Neural progenitor cell (in vitro differentiated cells): ENCODE measurements at regions not wholly inside any gene's neighbourhood (a gene's known extent, or its start where the extent isn't known, plus 50 kb on each side); places are given as distances from the start of the nearest gene placed in this dataset.

ENCODE experiments used
- DNase-seq: peaks from one replicate; pipeline ENCODE4 v3.0.0-alpha.2; 2016; ENCODE audit warnings: low spot score
- H2AFZ ChIP-seq: fragments of 200-600 bp; sonication (generic); replicated peaks from 2 replicates; pipeline ENCODE4 v1.6.1; 2016; ENCODE audit warnings: antibody characterized with exemption
- H3F3A ChIP-seq: fragments of 200-600 bp; sonication (generic); 2 replicates; pipeline ENCODE4 v1.6.1; 2016; ENCODE audit warnings: antibody characterized with exemption, low read depth
- H3K27ac ChIP-seq: fragments of 200-600 bp; sonication (generic); 2 replicates; pipeline ENCODE4 v1.5.1; 2016; ENCODE audit warnings: mild to moderate bottlenecking
- H3K27me3 ChIP-seq: fragments of 200-600 bp; sonication (generic); 2 replicates; pipeline ENCODE4 v1.6.1; 2016; ENCODE audit warnings: mild to moderate bottlenecking, moderate library complexity
- H3K36me3 ChIP-seq: fragments of 200-600 bp; sonication (generic); 2 replicates; pipeline ENCODE4 v1.5.1; 2016
- H3K4me1 ChIP-seq: fragments of 200-600 bp; sonication (generic); 2 replicates; pipeline ENCODE4 v1.6.1; 2016; ENCODE audit warnings: mixed run types
- H3K4me2 ChIP-seq: fragments of 200-600 bp; sonication (generic); 2 replicates; pipeline ENCODE4 v1.6.1; 2016
- H3K4me3 ChIP-seq: fragments of 200-600 bp; sonication (generic); 2 replicates; pipeline ENCODE4 v1.5.1; 2016
- H3K79me2 ChIP-seq: fragments of 200-600 bp; sonication (generic); 2 replicates; pipeline ENCODE4 v1.6.1; 2016; ENCODE audit warnings: low read depth
- H3K9ac ChIP-seq: fragments of 200-600 bp; sonication (generic); 2 replicates; pipeline ENCODE4 v1.6.1; 2016
- H3K9me3 ChIP-seq: fragments of 200-600 bp; sonication (generic); 2 replicates; pipeline ENCODE4 v1.5.1; 2016; ENCODE audit warnings: low read depth
- H4K20me1 ChIP-seq: fragments of 200-600 bp; sonication (generic); 2 replicates; pipeline ENCODE4 v1.6.1; 2016; ENCODE audit warnings: low read depth
- H3K27ac Mint-ChIP-seq: 3 replicates; pipeline ENCODE4 v1.8.0; 2021; ENCODE audit warnings: mixed read lengths
- H3K27me3 Mint-ChIP-seq: 2 replicates; pipeline ENCODE4 v1.8.0; 2022; ENCODE audit warnings: low read depth, mild to moderate bottlenecking, inconsistent platforms, moderate library complexity, mixed read lengths; ENCODE audit not compliant: insufficient read depth
- H3K36me3 Mint-ChIP-seq: 3 replicates; pipeline ENCODE4 v1.8.0; 2021; ENCODE audit warnings: mixed read lengths
- H3K4me1 Mint-ChIP-seq: 3 replicates; pipeline ENCODE4 v1.8.0; 2021; ENCODE audit warnings: mixed read lengths
- H3K4me3 Mint-ChIP-seq: 3 replicates; pipeline ENCODE4 v1.8.0; 2021; ENCODE audit warnings: mild to moderate bottlenecking, moderate library complexity, mixed read lengths
- H3K9me3 Mint-ChIP-seq: 3 replicates; pipeline ENCODE4 v1.8.0; 2020; ENCODE audit warnings: mixed read lengths
- CTCF ChIP-seq: fragments of 200-600 bp; sonication (generic); IDR thresholded peaks from 2 replicates; pipeline ENCODE4 v1.5.1; 2017; ENCODE audit warnings: antibody characterized with exemption, mild to moderate bottlenecking
- EZH2 ChIP-seq: fragments of 200-600 bp; sonication (generic); IDR thresholded peaks from 2 replicates; pipeline ENCODE4 v1.6.1; 2017; ENCODE audit warnings: antibody characterized with exemption, mild to moderate bottlenecking, moderate library complexity
- EZH2phosphoT487 ChIP-seq: fragments of 200-600 bp; sonication (generic); IDR thresholded peaks from 2 replicates; pipeline ENCODE4 v1.6.1; 2017; ENCODE audit warnings: antibody characterized with exemption

- Mint-ChIP-seq H3K27me3 (peaks cover 11% of the 10 kb centered on the region), H3K36me3 (no peaks in the 10 kb centered on the region), H3K4me1 (peaks cover 22% of the 10 kb centered on the region), H3K27ac (peak overlapping the region; percentile 50), H3K4me3 (peak overlapping the region; percentile 63), H3K9me3 (no peaks in the 10 kb centered on the region)
- H4K20me1 ChIP-seq: no peaks in the 10 kb centered on the region
- H3K27me3 ChIP-seq: no peaks in the 10 kb centered on the region
- H3K27ac ChIP-seq: no peak overlapping the region
- peak; percentile 78 for DNase-seq
- H3K4me3 ChIP-seq: peak overlapping the region; percentile 64
- H3K36me3 ChIP-seq: no peaks in the 10 kb centered on the region
- H3K4me2 ChIP-seq: peak overlapping the region; percentile 82
- TF ChIP-seq EZH2 (no peak), CTCF (peak; percentile 80)
- peaks cover 3% of the 10 kb centered on the region for H3K4me1 ChIP-seq
- H2AFZ ChIP-seq: peak overlapping the region; percentile 98
- no peaks in the 10 kb centered on the region for H3K9me3 ChIP-seq
- H3K79me2 ChIP-seq: no peaks in the 10 kb centered on the region
- no peak overlapping the region for H3K9ac ChIP-seq
- H3F3A ChIP-seq: peaks cover 4% of the 10 kb centered on the region
Observed at GRCh38 chr7:25894902-25895791, 256.9 kb upstream of the NFE2L3 start.

- Mint-ChIP-seq H3K4me3 (peak overlapping the region; percentile 63), H3K36me3 (no peaks in the 10 kb centered on the region), H3K4me1 (peaks cover 22% of the 10 kb centered on the region), H3K9me3 (no peaks in the 10 kb centered on the region), H3K27me3 (peaks cover 11% of the 10 kb centered on the region), H3K27ac (no peak overlapping the region)
- Histone ChIP-seq H3K4me2 (peak overlapping the region; percentile 82), H3K9me3 (no peaks in the 10 kb centered on the region), H3K79me2 (no peaks in the 10 kb centered on the region), H3K4me1 (peaks cover 3% of the 10 kb centered on the region), H3K27me3 (no peaks in the 10 kb centered on the region), H2AFZ (peak overlapping the region; percentile 98), H3F3A (peaks cover 4% of the 10 kb centered on the region), H3K27ac (no peak overlapping the region), H3K9ac (no peak overlapping the region), H3K4me3 (peak overlapping the region; percentile 64), H4K20me1 (no peaks in the 10 kb centered on the region), H3K36me3 (no peaks in the 10 kb centered on the region)
- TF ChIP-seq CTCF (no peak), EZH2 (no peak), EZH2phosphoT487 (no peak)
- peak; percentile 25 for DNase-seq
Observed at GRCh38 chr7:25895792-25896171, 256.2 kb upstream of the NFE2L3 start.

- Histone ChIP-seq H3F3A (peaks cover 4% of the 10 kb centered on the region), H3K9me3 (no peaks in the 10 kb centered on the region), H2AFZ (peak overlapping the region; percentile 53), H3K27ac (no peak overlapping the region), H3K27me3 (no peaks in the 10 kb centered on the region), H3K4me1 (peaks cover 3% of the 10 kb centered on the region), H3K79me2 (no peaks in the 10 kb centered on the region), H3K36me3 (no peaks in the 10 kb centered on the region), H3K9ac (no peak overlapping the region), H3K4me2 (no peak overlapping the region), H4K20me1 (no peaks in the 10 kb centered on the region), H3K4me3 (no peak overlapping the region)
- H3K27me3 Mint-ChIP-seq: peaks cover 8% of the 10 kb centered on the region
- no peaks in the 10 kb centered on the region for H3K36me3 Mint-ChIP-seq
- TF ChIP-seq EZH2phosphoT487 (no peak), CTCF (no peak), EZH2 (no peak)
- no peak overlapping the region for H3K27ac Mint-ChIP-seq
- H3K4me3 Mint-ChIP-seq: no peak overlapping the region
- no peak for DNase-seq
- H3K9me3 Mint-ChIP-seq: no peaks in the 10 kb centered on the region
- H3K4me1 Mint-ChIP-seq: peaks cover 22% of the 10 kb centered on the region
Observed at GRCh38 chr7:25897261-25897782, 254.7 kb upstream of the NFE2L3 start.
